Fibroblast of the aortic adventitia (primary cell): ENCODE measurements at regions not wholly inside any gene's neighbourhood (a gene's known extent, or its start where the extent isn't known, plus 50 kb on each side); places are given as distances from the start of the nearest gene placed in this dataset.

Experiments used
- DNase-seq: peaks from one replicate; pipeline ENCODE4 v3.0.0-alpha.2; 2010; ENCODE audit warnings: low read depth
- H3K4me3 ChIP-seq: 2 replicates; pipeline ENCODE4 v1.5.1; 2011; ENCODE audit warnings: low read depth, mild to moderate bottlenecking, control low read depth, low read length, moderate library complexity
- CTCF ChIP-seq: IDR thresholded peaks from 2 replicates; pipeline ENCODE4 v1.5.1; 2011; ENCODE audit warnings: mild to moderate bottlenecking, low read length, control low read depth, inconsistent platforms; ENCODE audit not compliant: insufficient read depth

GRCh38 chr10:124333931-124334330 is 84.8 kb downstream of the OAT start:
- no peak for DNase-seq
- no peak overlapping the region for H3K4me3 ChIP-seq
- no peak for TF ChIP-seq CTCF

- no peak overlapping the region for H3K4me3 ChIP-seq
- TF ChIP-seq CTCF, result no peak
- DNase-seq, result peak; percentile 15
These were observed 86.3 kb downstream of the OAT start for GRCh38 chr10:124332426-124332825.

- DNase-seq, result no peak
- H3K4me3 ChIP-seq, result no peak overlapping the region
- TF ChIP-seq CTCF, result no peak
These were observed 88.8 kb downstream of the OAT start for GRCh38 chr10:124329941-124330340.

GRCh38 chr10:124329362-124329761 is 89.4 kb downstream of the OAT start:
- no peak overlapping the region for H3K4me3 ChIP-seq
- TF ChIP-seq CTCF, result no peak
- DNase-seq, result no peak

GRCh38 chr10:124328477-124329220 is 90.1 kb downstream of the OAT start:
- TF ChIP-seq CTCF, result no peak
- no peak for DNase-seq
- no peak overlapping the region for H3K4me3 ChIP-seq

GRCh38 chr10:124325998-124326636 is 92.6 kb downstream of the OAT start:
- no peak overlapping the region for H3K4me3 ChIP-seq
- TF ChIP-seq CTCF, result no peak
- no peak for DNase-seq

- no peak for DNase-seq
- no peak overlapping the region for H3K4me3 ChIP-seq
- no peak for TF ChIP-seq CTCF
These were observed 93.1 kb downstream of the OAT start for GRCh38 chr10:124325633-124325914.
